GM23338 (cell line): ENCODE measurements at regions not wholly inside any gene's neighbourhood (a gene's known extent, or its start where the extent isn't known, plus 50 kb on each side); places are given as distances from the start of the nearest gene placed in this dataset.

Source experiments
- ATAC-seq: fragments of 200-7000 bp; cut with Tn5 transposase; 3 replicates; pipeline ENCODE4 v1.9.1; 2020
- DNase-seq: peaks from one replicate; pipeline ENCODE4 v3.0.0-alpha.2; 2015; ENCODE audit warnings: low spot score
- H2AFZ ChIP-seq: fragments of 200-600 bp; sonication (generic); 2 replicates; pipeline ENCODE4 v1.8.0; 2016; ENCODE audit warnings: antibody characterized with exemption, mild to moderate bottlenecking, moderate library complexity
- H3F3A ChIP-seq: fragments of 200-600 bp; sonication (generic); replicated peaks from 2 replicates; pipeline ENCODE4 v1.8.0; 2017; ENCODE audit warnings: antibody characterized with exemption, mixed run types, low read depth
- H3K27ac ChIP-seq: fragments of 200-600 bp; sonication (generic); 2 replicates; pipeline ENCODE4 v1.6.1; 2016; ENCODE audit warnings: low read depth
- H3K27me3 ChIP-seq: fragments of 200-600 bp; sonication (generic); 2 replicates; pipeline ENCODE4 v1.8.0; 2016; ENCODE audit warnings: mild to moderate bottlenecking, mixed run types, moderate library complexity; ENCODE audit not compliant: insufficient read depth
- H3K36me3 ChIP-seq: fragments of 200-600 bp; sonication (generic); 2 replicates; pipeline ENCODE4 v1.8.0; 2016; ENCODE audit warnings: mild to moderate bottlenecking; ENCODE audit not compliant: insufficient read depth
- H3K4me1 ChIP-seq: fragments of 200-600 bp; sonication (generic); 2 replicates; pipeline ENCODE4 v1.8.0; 2016; ENCODE audit warnings: mild to moderate bottlenecking, moderate library complexity; ENCODE audit not compliant: insufficient read depth
- H3K4me2 ChIP-seq: fragments of 200-600 bp; sonication (generic); 2 replicates; pipeline ENCODE4 v1.7.1; 2017; ENCODE audit warnings: mixed run types
- H3K4me3 ChIP-seq: fragments of 200-600 bp; sonication (generic); 2 replicates; pipeline ENCODE4 v1.6.1; 2016; ENCODE audit warnings: mixed run types
- H3K79me2 ChIP-seq: fragments of 200-600 bp; sonication (generic); replicated peaks from 2 replicates; pipeline ENCODE4 v1.8.0; 2017; ENCODE audit warnings: mild to moderate bottlenecking; ENCODE audit not compliant: insufficient read depth
- H3K9me2 ChIP-seq: fragments of 200-600 bp; sonication (generic); 2 replicates; pipeline ENCODE4 v1.8.0; 2017; ENCODE audit not compliant: insufficient read depth
- H4K20me1 ChIP-seq: fragments of 200-600 bp; sonication (generic); replicated peaks from 2 replicates; pipeline ENCODE4 v1.8.0; 2017; ENCODE audit warnings: mild to moderate bottlenecking; ENCODE audit not compliant: insufficient read depth
- H3K27ac Mint-ChIP-seq: 2 replicates; pipeline ENCODE4 v1.8.0; 2020; ENCODE audit warnings: inconsistent platforms, mild to moderate bottlenecking, moderate library complexity, mixed read lengths
- H3K27me3 Mint-ChIP-seq: 3 replicates; pipeline ENCODE4 v1.8.0; 2022; ENCODE audit warnings: low read depth, mild to moderate bottlenecking, moderate library complexity, mixed read lengths, inconsistent platforms; ENCODE audit not compliant: insufficient read depth, poor library complexity
- H3K36me3 Mint-ChIP-seq: 3 replicates; pipeline ENCODE4 v1.8.0; 2021; ENCODE audit warnings: low read depth, mild to moderate bottlenecking, inconsistent platforms, moderate library complexity, mixed read lengths
- H3K4me1 Mint-ChIP-seq: 3 replicates; pipeline ENCODE4 v1.8.0; 2020; ENCODE audit warnings: mild to moderate bottlenecking, inconsistent platforms, mixed read lengths
- H3K4me3 Mint-ChIP-seq: 3 replicates; pipeline ENCODE4 v1.8.0; 2021; ENCODE audit warnings: moderate library complexity, mild to moderate bottlenecking, inconsistent platforms, mixed read lengths
- H3K9me3 Mint-ChIP-seq: 3 replicates; pipeline ENCODE4 v1.8.0; 2020; ENCODE audit warnings: moderate library complexity, mild to moderate bottlenecking, inconsistent platforms, mixed read lengths
- CREB1 ChIP-seq: fragments of 250-450 bp; sonication (Bioruptor Pico); IDR thresholded peaks from 2 replicates; pipeline ENCODE4 v1.5.0; 2020; ENCODE audit warnings: low read depth, mild to moderate bottlenecking, moderate library complexity
- ETS1 ChIP-seq: IDR thresholded peaks from 2 replicates; pipeline ENCODE4 v1.6.1; 2016; ENCODE audit warnings: antibody characterized with exemption
- EZH2phosphoT487 ChIP-seq: fragments of 200-600 bp; sonication (generic); IDR thresholded peaks from one replicate; pipeline ENCODE4 v1.8.1; 2018; ENCODE audit warnings: antibody characterized with exemption; ENCODE audit not compliant: unreplicated experiment
- JUNB ChIP-seq: IDR thresholded peaks from one replicate; pipeline ENCODE4 v1.6.1; 2016; ENCODE audit warnings: antibody characterized with exemption; ENCODE audit not compliant: unreplicated experiment
- NANOG ChIP-seq: IDR thresholded peaks from 2 replicates; pipeline ENCODE4 v1.6.1; 2016; ENCODE audit warnings: antibody characterized with exemption, borderline replicate concordance
- POLR2AphosphoS5 ChIP-seq: IDR thresholded peaks from 2 replicates; pipeline ENCODE4 v1.6.1; 2016; ENCODE audit warnings: antibody characterized with exemption, low read depth
- STAT1 ChIP-seq: IDR thresholded peaks from one replicate; pipeline ENCODE4 v1.6.1; 2016; ENCODE audit warnings: antibody characterized with exemption; ENCODE audit not compliant: unreplicated experiment
- ZNF114 ChIP-seq: fragments of 250-450 bp; sonication (Bioruptor Pico); IDR thresholded peaks from 2 replicates; pipeline ENCODE4 v1.5.0; 2020; ENCODE audit warnings: mild to moderate bottlenecking, moderate library complexity
- ZNF331 ChIP-seq: fragments of 250-450 bp; sonication (Bioruptor Pico); IDR thresholded peaks from 2 replicates; pipeline ENCODE4 v1.5.0; 2020; ENCODE audit warnings: low read depth, mild to moderate bottlenecking, moderate library complexity
- TF ChIP-seq, protein P1 (sequence below): IDR thresholded peaks from one replicate; pipeline ENCODE4 v1.6.1; 2018; ENCODE audit warnings: antibody characterized with exemption; ENCODE audit not compliant: unreplicated experiment
- TF ChIP-seq, protein P2 (sequence below): fragments of 250-450 bp; sonication (Bioruptor Pico); IDR thresholded peaks from 2 replicates; pipeline ENCODE4 v1.5.0; 2020; ENCODE audit warnings: mild to moderate bottlenecking, moderate library complexity

DNA sequence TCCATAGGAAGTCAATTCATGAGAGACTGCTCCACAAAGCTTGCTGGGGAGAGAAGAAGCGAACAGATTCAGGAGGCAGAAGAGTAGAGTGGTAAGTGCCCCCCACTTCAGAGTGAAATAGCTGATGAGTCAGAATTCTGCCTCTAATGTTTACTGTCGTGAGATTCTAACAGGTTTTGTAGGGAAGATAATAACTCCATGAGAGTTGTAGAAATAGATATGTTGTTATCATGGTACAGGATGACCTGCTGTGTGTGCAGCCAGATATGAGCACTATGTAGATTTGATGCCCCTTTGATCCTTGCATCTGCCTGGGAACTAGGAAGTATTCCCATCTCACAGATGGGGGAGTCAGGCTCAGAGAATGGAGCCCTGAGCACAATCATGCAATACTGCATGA lies 502.4 kb upstream of the CDH11 start:
- Histone ChIP-seq H3K79me2 (no peaks in the 10 kb centered on the region), H3K4me3 (no peak overlapping the region), H3K9me2 (no peaks in the 10 kb centered on the region; the same call in 1 of the 2 replicates), H2AFZ (no peak overlapping the region), H3F3A (no peaks in the 10 kb centered on the region), H3K36me3 (no peaks in the 10 kb centered on the region), H3K4me2 (no peak overlapping the region), H3K27me3 (no peaks in the 10 kb centered on the region), H4K20me1 (no peaks in the 10 kb centered on the region), H3K4me1 (no peaks in the 10 kb centered on the region), H3K27ac (no peak overlapping the region)
- no peaks in the 10 kb centered on the region for H3K4me1 Mint-ChIP-seq
- TF ChIP-seq JUNB = no peak
- TF ChIP-seq NANOG = no peak
- no peak for TF ChIP-seq POLR2AphosphoS5
- TF ChIP-seq, protein P1, sequence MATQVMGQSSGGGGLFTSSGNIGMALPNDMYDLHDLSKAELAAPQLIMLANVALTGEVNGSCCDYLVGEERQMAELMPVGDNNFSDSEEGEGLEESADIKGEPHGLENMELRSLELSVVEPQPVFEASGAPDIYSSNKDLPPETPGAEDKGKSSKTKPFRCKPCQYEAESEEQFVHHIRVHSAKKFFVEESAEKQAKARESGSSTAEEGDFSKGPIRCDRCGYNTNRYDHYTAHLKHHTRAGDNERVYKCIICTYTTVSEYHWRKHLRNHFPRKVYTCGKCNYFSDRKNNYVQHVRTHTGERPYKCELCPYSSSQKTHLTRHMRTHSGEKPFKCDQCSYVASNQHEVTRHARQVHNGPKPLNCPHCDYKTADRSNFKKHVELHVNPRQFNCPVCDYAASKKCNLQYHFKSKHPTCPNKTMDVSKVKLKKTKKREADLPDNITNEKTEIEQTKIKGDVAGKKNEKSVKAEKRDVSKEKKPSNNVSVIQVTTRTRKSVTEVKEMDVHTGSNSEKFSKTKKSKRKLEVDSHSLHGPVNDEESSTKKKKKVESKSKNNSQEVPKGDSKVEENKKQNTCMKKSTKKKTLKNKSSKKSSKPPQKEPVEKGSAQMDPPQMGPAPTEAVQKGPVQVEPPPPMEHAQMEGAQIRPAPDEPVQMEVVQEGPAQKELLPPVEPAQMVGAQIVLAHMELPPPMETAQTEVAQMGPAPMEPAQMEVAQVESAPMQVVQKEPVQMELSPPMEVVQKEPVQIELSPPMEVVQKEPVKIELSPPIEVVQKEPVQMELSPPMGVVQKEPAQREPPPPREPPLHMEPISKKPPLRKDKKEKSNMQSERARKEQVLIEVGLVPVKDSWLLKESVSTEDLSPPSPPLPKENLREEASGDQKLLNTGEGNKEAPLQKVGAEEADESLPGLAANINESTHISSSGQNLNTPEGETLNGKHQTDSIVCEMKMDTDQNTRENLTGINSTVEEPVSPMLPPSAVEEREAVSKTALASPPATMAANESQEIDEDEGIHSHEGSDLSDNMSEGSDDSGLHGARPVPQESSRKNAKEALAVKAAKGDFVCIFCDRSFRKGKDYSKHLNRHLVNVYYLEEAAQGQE = no peak
- no peak for TF ChIP-seq CREB1 (CRISPR knock-in tag)
- TF ChIP-seq ZNF331 (CRISPR knock-in tag) = no peak
- TF ChIP-seq STAT1 = no peak
- TF ChIP-seq, protein P2, sequence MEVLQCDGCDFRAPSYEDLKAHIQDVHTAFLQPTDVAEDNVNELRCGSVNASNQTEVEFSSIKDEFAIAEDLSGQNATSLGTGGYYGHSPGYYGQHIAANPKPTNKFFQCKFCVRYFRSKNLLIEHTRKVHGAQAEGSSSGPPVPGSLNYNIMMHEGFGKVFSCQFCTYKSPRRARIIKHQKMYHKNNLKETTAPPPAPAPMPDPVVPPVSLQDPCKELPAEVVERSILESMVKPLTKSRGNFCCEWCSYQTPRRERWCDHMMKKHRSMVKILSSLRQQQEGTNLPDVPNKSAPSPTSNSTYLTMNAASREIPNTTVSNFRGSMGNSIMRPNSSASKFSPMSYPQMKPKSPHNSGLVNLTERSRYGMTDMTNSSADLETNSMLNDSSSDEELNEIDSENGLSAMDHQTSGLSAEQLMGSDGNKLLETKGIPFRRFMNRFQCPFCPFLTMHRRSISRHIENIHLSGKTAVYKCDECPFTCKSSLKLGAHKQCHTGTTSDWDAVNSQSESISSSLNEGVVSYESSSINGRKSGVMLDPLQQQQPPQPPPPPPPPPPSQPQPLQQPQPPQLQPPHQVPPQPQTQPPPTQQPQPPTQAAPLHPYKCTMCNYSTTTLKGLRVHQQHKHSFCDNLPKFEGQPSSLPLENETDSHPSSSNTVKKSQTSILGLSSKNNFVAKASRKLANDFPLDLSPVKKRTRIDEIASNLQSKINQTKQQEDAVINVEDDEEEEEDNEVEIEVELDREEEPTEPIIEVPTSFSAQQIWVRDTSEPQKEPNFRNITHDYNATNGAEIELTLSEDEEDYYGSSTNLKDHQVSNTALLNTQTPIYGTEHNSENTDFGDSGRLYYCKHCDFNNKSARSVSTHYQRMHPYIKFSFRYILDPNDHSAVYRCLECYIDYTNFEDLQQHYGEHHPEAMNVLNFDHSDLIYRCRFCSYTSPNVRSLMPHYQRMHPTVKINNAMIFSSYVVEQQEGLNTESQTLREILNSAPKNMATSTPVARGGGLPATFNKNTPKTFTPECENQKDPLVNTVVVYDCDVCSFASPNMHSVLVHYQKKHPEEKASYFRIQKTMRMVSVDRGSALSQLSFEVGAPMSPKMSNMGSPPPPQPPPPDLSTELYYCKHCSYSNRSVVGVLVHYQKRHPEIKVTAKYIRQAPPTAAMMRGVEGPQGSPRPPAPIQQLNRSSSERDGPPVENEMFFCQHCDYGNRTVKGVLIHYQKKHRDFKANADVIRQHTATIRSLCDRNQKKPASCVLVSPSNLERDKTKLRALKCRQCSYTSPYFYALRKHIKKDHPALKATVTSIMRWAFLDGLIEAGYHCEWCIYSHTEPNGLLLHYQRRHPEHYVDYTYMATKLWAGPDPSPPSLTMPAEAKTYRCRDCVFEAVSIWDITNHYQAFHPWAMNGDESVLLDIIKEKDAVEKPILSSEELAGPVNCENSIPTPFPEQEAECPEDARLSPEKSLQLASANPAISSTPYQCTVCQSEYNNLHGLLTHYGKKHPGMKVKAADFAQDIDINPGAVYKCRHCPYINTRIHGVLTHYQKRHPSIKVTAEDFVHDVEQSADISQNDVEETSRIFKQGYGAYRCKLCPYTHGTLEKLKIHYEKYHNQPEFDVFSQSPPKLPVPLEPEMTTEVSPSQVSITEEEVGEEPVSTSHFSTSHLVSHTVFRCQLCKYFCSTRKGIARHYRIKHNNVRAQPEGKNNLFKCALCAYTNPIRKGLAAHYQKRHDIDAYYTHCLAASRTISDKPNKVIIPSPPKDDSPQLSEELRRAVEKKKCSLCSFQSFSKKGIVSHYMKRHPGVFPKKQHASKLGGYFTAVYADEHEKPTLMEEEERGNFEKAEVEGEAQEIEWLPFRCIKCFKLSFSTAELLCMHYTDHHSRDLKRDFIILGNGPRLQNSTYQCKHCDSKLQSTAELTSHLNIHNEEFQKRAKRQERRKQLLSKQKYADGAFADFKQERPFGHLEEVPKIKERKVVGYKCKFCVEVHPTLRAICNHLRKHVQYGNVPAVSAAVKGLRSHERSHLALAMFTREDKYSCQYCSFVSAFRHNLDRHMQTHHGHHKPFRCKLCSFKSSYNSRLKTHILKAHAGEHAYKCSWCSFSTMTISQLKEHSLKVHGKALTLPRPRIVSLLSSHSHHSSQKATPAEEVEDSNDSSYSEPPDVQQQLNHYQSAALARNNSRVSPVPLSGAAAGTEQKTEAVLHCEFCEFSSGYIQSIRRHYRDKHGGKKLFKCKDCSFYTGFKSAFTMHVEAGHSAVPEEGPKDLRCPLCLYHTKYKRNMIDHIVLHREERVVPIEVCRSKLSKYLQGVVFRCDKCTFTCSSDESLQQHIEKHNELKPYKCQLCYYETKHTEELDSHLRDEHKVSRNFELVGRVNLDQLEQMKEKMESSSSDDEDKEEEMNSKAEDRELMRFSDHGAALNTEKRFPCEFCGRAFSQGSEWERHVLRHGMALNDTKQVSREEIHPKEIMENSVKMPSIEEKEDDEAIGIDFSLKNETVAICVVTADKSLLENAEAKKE = no peak
- TF ChIP-seq EZH2phosphoT487 = no peak
- no peak for TF ChIP-seq ETS1
- no peak for TF ChIP-seq ZNF114 (CRISPR knock-in tag)
- H3K27me3 Mint-ChIP-seq = peaks cover 8% of the 10 kb centered on the region
- no peak for DNase-seq
- H3K36me3 Mint-ChIP-seq = no peaks in the 10 kb centered on the region
- no peaks in the 10 kb centered on the region; the same call in 1 of the 3 replicates for H3K9me3 Mint-ChIP-seq
- no peak overlapping the region for H3K4me3 Mint-ChIP-seq
- H3K27ac Mint-ChIP-seq = no peak overlapping the region
- ATAC-seq = no peak
